Activated T-helper 17 cell treated with anti-CD3 and anti-CD28 coated beads, Interleukin-2, amount 50 U/mL, for 72 hours (primary cell): ENCODE measurements at regions not wholly inside any gene's neighbourhood (a gene's known extent, or its start where the extent isn't known, plus 50 kb on each side); places are given as distances from the start of the nearest gene placed in this dataset.

Experiments
- ATAC-seq: fragments of 150-1000 bp; cut with Tn5 transposase; replicated peaks from 2 replicates; pipeline ENCODE4 v1.10.0; 2021; ENCODE audit warnings: mild to moderate bottlenecking, moderate library complexity
- H3K27ac Mint-ChIP-seq: one replicate; pipeline ENCODE4 v1.8.0; 2022; ENCODE audit warnings: mixed read lengths
- H3K27me3 Mint-ChIP-seq: one replicate; pipeline ENCODE4 v1.8.0; 2022; ENCODE audit warnings: mixed read lengths
- H3K36me3 Mint-ChIP-seq: one replicate; pipeline ENCODE4 v1.8.0; 2022; ENCODE audit warnings: low read depth, mild to moderate bottlenecking, mixed read lengths
- H3K4me1 Mint-ChIP-seq: one replicate; pipeline ENCODE4 v1.8.0; 2022; ENCODE audit warnings: mixed read lengths
- H3K4me3 Mint-ChIP-seq: one replicate; pipeline ENCODE4 v1.8.0; 2022; ENCODE audit warnings: mild to moderate bottlenecking, mixed read lengths
- H3K9me3 Mint-ChIP-seq: one replicate; pipeline ENCODE4 v1.8.0; 2022; ENCODE audit warnings: mixed read lengths

DNA sequence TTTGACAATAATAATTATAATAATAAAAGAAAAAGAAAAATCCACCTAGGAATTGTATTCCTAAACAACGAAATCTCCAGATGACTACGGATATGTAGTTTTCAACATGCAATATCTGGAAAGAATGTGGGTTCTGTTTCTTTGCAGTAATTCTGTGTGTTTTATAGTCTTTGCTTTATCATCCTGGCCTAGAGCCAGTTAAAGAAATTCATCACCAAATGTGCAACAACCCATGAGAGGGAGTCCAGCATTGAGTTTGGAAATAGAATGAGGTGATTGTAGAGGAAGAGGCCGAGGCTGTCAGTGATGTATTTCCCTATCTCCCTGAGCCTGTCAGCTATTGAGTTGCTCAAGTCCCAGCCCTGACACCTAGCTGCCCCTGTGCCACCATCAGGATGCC is 200.5 kb upstream of the DCN start:
- Mint-ChIP-seq H3K36me3 (no peaks in the 10 kb centered on the region), H3K27ac (no peak overlapping the region), H3K27me3 (peaks cover 6% of the 10 kb centered on the region), H3K4me3 (no peak overlapping the region), H3K4me1 (peaks cover 5% of the 10 kb centered on the region), H3K9me3 (no peaks in the 10 kb centered on the region)
- ATAC-seq = no peak

DNA sequence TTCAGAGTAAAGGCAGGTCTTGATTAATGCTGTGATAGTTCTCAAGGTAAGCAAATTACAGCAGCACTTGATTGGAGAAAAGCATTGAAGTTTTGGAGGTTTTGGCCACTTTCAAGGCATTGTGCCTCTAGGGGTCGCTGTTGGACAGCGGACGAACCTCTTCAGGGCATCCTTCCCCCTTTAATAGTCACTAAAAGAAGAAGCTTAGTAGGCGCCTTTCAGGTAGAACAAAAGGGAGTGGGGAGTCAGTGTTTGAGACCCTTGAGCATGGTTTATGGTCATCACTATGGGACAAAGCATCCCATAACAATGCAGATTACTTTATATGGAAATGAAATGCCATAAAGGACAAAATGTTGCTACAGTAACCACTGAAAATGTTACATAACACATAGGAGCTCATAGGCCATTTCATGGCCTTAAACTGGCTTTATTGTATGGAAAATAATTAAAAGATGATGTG is 199.5 kb upstream of the DCN start:
- Mint-ChIP-seq H3K4me1 (peaks cover 5% of the 10 kb centered on the region), H3K4me3 (peak overlapping the region; percentile 75), H3K9me3 (no peaks in the 10 kb centered on the region), H3K36me3 (no peaks in the 10 kb centered on the region), H3K27ac (peak overlapping the region; percentile 8), H3K27me3 (peaks cover 6% of the 10 kb centered on the region)
- peak; percentile 89 for ATAC-seq

DNA sequence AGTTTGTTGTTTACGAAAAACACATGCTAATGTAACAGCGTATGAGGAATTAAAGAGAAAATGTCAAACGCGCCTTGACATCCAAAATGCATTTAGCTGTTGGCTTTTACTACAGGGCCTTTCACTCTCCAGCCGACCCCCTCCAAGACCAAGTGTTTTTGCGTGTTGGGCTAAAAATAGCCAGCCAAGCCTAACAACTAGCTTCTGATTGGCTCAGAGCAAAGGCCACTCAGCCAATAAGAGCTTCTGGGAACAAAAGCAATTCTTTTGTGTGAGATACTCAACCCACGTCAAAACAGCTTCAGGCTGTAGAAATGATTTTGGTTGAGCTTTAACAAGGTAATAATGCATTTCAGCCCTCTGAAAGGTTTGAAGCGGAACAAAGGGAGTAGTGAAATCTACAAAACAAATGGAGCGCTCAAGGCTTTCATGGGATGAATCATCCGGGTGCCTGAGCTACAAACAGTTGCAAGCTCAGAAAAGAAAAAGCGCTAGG is 198.7 kb upstream of the DCN start:
- H3K9me3 Mint-ChIP-seq = no peaks in the 10 kb centered on the region
- no peaks in the 10 kb centered on the region for H3K36me3 Mint-ChIP-seq
- peaks cover 6% of the 10 kb centered on the region for H3K27me3 Mint-ChIP-seq
- peaks cover 5% of the 10 kb centered on the region for H3K4me1 Mint-ChIP-seq
- ATAC-seq = peak; percentile 69
- H3K27ac Mint-ChIP-seq = no peak overlapping the region
- peak overlapping the region; percentile 75 for H3K4me3 Mint-ChIP-seq

DNA sequence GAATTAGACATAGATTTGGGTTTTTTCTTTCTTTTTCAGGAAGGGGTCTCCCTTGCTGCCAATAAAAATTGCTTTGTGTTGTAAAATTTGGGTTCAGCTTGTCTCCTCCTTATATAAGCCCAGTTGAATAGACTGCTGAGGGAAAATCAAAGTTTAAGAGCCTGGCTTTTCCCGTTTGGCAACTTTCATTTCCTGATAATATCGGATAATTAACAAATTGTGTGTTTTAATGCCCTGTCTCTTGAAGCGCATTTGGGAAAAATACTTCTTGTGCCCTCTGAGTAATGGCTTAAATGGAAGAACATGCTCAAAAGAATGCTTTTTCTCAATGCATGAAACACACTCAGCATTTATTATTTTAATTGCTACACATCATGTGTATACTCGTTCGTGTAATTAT is 198.0 kb upstream of the DCN start:
- Mint-ChIP-seq H3K9me3 (no peaks in the 10 kb centered on the region), H3K4me3 (no peak overlapping the region)

DNA sequence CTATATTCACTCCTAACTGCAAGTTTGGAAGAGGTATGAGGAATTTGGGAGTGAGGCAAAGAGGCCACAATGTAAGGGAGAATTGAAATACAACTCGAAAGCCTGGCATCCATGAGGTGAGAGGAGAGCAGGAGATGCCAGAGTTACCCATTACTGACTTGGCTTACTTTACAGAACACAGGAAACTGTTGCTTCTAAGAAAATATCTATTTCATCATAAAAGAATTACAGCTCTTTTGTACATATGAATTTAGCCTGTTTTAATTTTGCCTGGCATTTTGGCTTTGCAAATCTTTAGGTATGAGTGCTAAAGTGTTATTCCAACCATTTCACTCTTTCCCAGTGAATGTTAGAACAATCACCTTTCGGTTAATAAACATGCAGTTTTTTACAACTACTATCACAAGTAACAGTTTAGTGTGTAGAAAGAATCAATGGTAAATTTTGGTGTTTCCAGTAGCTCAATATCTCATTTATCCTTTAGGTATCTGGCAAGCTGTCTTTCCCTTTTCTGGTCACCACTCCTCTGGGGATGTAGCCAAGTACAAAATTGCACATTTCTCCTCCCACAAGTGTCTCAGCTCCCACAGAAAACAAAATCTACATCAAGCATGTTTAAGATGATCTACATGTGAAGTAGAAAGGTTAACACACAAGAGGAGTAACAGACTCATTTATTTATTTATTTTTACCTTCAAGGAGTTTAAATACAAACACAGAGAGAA is 196.6 kb upstream of the DCN start:
- no peaks in the 10 kb centered on the region for H3K9me3 Mint-ChIP-seq
- no peak for ATAC-seq
- no peak overlapping the region for H3K4me3 Mint-ChIP-seq
- peaks cover 5% of the 10 kb centered on the region for H3K4me1 Mint-ChIP-seq
- peaks cover 6% of the 10 kb centered on the region for H3K27me3 Mint-ChIP-seq
- no peaks in the 10 kb centered on the region for H3K36me3 Mint-ChIP-seq
- H3K27ac Mint-ChIP-seq = no peak overlapping the region

More for the DNA sequence above, 198.0 kb upstream of the DCN start:
- no peak for ATAC-seq
- Mint-ChIP-seq H3K36me3 (no peaks in the 10 kb centered on the region), H3K27me3 (peaks cover 6% of the 10 kb centered on the region), H3K27ac (no peak overlapping the region), H3K4me1 (peaks cover 5% of the 10 kb centered on the region)

DNA sequence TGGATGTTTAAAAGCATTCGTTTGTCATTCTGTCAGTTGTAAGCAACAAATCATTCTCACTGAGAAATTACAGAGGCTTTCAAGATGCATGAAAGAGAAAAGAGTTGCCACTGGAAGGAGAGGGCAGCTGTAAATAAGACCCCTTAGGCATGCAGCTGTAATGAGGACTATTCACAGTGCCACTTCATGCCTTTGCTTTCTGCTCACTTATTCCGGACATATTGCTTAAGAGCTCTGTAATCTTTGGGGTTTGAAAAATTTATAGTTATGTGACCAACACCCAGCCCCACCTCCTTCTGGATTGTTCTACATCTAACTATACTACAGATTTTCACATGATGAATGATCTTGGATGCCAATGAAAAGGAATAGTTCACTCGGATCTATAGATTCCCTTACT is 194.8 kb upstream of the DCN start:
- H3K9me3 Mint-ChIP-seq = no peaks in the 10 kb centered on the region
- no peak for ATAC-seq
- H3K4me3 Mint-ChIP-seq = no peak overlapping the region
- no peaks in the 10 kb centered on the region for H3K36me3 Mint-ChIP-seq
- peaks cover 15% of the 10 kb centered on the region for H3K27me3 Mint-ChIP-seq
- H3K27ac Mint-ChIP-seq = no peak overlapping the region
- peaks cover 5% of the 10 kb centered on the region for H3K4me1 Mint-ChIP-seq

DNA sequence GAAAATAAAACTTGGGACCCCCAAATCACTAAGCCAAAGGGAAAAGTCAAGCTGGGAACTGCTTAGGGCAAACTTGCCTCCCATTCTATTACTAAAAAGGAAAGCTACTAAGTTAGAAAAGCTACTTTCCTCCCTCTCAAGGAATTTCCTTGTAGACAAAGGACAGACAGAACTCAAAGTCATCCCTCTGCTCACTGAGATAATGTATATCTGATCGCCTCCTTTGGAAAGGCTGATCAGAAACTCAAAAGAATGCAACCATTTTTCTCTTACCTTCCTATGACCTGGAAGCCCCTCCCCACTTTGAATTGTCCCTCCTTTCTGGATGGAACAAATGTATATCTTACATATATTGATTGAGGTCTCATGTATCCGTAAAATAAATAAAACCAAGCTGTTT is 190.5 kb upstream of the DCN start:
- H3K27me3 Mint-ChIP-seq = peaks cover 17% of the 10 kb centered on the region
- H3K27ac Mint-ChIP-seq = no peak overlapping the region
- H3K4me3 Mint-ChIP-seq = no peak overlapping the region
- no peaks in the 10 kb centered on the region for H3K4me1 Mint-ChIP-seq
- H3K36me3 Mint-ChIP-seq = no peaks in the 10 kb centered on the region
- H3K9me3 Mint-ChIP-seq = no peaks in the 10 kb centered on the region
- ATAC-seq = no peak

DNA sequence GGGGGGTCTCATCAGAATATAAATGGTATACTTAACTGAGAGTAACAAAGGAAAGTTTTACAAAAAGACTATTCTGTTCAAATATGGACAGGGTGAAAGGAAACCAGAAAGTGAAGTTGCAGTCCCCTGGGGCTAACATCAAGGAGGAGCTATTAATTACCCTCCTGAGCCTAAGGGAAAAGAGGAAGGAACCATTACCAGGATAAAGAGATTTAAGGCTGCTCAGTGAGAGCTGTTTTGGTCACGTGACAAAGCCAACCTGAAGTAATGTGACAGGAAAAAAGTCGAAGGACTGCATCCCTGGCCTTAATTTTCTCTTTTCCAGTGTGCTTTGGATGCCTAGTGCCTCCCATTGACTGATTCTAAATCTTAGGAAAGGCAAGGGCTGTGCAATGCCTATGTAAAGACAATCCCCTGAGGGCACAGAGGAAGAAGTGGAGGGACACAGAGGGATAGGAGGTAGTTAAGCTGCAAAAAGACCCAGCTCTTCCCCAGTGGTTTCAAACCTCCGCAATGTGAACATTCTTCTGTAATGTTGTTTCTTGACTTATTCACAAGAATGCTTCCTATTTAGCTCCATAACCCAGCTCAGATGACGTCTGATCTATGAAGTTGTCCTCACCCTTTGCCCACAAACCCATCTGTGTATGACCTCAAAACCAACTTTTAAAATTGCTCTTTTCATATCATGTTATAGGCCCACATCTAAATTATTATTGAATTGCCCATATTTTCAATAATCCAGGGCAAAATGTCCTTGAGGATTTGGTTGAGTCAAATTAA is 187.7 kb upstream of the DCN start:
- Mint-ChIP-seq H3K36me3 (no peaks in the 10 kb centered on the region), H3K9me3 (no peaks in the 10 kb centered on the region), H3K4me3 (no peak overlapping the region), H3K27me3 (peaks cover 19% of the 10 kb centered on the region), H3K4me1 (no peaks in the 10 kb centered on the region), H3K27ac (no peak overlapping the region)
- ATAC-seq = no peak

DNA sequence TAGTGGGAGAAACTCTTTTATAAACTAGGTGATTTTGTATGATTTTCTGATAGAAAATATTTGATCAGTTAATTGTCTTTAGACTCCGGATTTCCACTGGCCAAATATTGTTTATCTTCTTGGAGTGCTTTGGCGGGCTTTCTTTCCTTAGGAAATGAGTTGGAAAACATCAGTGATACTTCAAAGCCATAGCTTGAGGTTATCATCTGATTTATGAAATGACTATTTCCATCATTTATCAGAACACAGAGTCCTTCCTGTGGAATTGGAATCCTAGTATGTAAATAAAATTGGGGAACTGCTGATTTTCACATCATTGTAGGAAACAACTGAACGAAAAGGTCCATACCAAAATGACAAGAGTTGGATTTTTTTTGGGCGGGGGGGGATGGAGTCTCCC is 186.0 kb upstream of the DCN start:
- no peak for ATAC-seq
- H3K36me3 Mint-ChIP-seq = no peaks in the 10 kb centered on the region
- no peaks in the 10 kb centered on the region for H3K9me3 Mint-ChIP-seq
- H3K27me3 Mint-ChIP-seq = peaks cover 14% of the 10 kb centered on the region
- H3K4me3 Mint-ChIP-seq = no peak overlapping the region
- no peak overlapping the region for H3K27ac Mint-ChIP-seq
- no peaks in the 10 kb centered on the region for H3K4me1 Mint-ChIP-seq

DNA sequence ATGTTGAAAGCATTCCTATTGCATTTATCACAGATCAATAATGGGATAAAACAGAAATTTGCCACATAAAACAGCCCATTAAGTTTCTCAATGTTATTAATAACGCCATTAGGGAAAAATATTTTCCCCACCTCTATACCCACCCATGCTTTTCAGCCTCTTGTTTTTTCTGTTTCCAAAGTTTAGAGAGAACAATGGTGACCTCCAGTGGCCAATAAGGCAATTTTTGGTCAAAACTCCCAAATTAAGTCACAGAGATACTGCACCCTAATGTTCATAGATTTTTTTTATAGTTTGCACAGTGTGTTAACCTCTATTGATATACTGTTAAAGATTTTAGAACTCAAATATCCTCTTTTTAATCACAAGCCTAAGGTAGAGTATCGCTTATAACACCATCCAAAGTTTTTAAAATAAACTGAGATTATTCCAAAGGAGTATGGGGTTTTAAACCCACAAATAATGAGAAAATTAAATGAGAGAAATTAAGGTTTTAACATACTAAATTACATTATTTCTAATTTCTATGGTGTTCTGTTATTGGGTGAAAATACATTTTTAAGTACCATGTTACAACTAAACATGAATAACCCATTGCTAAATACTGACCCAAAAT is 184.7 kb upstream of the DCN start:
- H3K36me3 Mint-ChIP-seq = no peaks in the 10 kb centered on the region
- no peaks in the 10 kb centered on the region for H3K4me1 Mint-ChIP-seq
- no peaks in the 10 kb centered on the region for H3K9me3 Mint-ChIP-seq
- ATAC-seq = no peak
- H3K4me3 Mint-ChIP-seq = no peak overlapping the region
- no peak overlapping the region for H3K27ac Mint-ChIP-seq
- peaks cover 10% of the 10 kb centered on the region for H3K27me3 Mint-ChIP-seq

DNA sequence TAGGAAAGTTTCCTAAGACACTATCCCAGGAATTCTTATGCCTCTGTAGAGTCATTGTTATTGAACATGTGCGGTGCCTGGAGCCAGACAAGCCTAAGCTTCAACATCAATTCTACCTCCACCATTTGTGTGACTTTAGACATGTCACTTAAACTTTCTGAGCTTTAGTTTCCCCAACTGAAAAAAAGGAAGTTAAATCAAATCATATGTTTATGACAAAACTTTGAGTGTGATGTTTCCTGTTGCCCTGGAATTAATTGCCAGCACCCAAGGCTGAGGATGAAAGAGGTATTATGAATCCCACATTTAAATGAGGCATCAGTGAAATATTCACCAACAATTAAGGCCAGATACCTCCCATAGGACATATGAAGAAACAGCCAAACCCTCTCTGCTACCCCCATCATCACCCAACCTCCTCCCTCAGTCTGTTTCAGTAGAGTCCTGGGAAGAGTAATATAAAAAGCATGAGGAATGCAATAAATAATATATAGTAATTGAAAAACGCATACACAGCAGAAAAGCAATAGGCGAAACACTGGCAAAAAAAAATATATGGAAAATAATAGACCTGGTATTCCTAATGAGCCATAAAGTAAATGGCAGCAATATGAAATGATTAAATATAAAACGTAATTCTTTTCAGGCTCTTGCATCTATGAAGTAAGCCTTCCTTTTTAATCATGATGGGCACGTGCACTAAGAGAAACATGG is 182.0 kb upstream of the DCN start:
- Mint-ChIP-seq H3K27ac (no peak overlapping the region), H3K27me3 (peaks cover 8% of the 10 kb centered on the region), H3K4me3 (no peak overlapping the region), H3K36me3 (no peaks in the 10 kb centered on the region), H3K9me3 (no peaks in the 10 kb centered on the region), H3K4me1 (no peaks in the 10 kb centered on the region)
- no peak for ATAC-seq

DNA sequence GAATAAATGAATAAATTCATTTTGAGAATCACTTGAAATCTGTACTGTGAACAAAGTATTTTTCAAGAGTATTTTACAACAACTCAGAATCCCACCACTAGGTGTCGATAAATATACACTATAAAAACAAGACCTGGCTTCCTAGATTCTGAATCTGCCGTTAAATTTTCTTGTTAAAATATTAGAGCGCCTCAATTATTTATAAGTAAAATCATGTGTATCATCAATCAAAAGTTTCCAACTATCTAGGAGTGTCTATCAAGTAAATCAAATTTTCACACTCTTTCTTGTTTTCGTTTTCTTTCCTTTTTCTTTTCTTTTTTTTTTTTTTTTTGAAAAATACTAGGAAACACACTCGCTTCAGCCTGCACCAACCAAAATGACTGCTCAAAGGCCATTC is 179.2 kb upstream of the DCN start:
- Mint-ChIP-seq H3K4me3 (no peak overlapping the region), H3K27ac (no peak overlapping the region), H3K36me3 (no peaks in the 10 kb centered on the region), H3K9me3 (no peaks in the 10 kb centered on the region), H3K27me3 (peaks cover 6% of the 10 kb centered on the region), H3K4me1 (no peaks in the 10 kb centered on the region)
- ATAC-seq = no peak

DNA sequence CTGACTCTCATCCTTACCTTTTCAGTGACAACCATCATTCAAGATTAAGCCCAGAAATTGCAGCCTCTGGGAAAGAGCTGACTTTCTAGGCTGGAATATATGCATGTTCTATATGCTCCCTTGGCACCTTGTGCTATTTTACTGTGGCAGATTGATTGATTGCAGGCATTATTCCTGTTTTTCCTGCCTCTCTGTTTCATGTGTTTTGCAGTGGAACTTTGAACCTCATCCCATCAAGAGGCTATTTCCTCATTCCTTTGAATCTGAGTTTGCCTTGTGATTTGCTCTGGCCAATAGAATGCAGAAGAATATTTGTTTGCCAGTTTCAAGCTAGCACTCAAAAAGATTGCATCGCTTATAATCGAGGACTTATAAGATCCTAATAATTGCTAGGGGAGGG is 174.8 kb upstream of the DCN start:
- no peak overlapping the region for H3K27ac Mint-ChIP-seq
- no peaks in the 10 kb centered on the region for H3K9me3 Mint-ChIP-seq
- no peaks in the 10 kb centered on the region for H3K36me3 Mint-ChIP-seq
- ATAC-seq = no peak
- H3K4me1 Mint-ChIP-seq = no peaks in the 10 kb centered on the region
- H3K4me3 Mint-ChIP-seq = no peak overlapping the region
- H3K27me3 Mint-ChIP-seq = peaks cover 11% of the 10 kb centered on the region

DNA sequence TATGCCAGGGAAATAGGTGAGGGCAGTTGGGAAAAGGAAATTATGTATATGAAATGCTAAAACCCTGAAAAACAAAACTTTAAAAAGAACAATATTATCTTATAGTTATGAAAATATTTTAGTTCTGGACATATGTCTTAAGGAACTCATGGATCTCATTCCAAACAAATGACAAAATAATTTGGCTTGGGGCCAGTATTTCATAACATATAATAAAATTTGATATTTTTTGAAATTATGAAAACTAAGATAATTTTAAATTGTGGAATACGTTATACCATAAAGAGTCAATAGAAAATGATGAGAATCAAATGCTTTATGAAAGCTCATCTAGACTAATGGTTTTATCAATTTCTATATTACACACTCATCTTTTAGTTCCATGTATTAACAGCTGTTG is 173.8 kb upstream of the DCN start:
- Mint-ChIP-seq H3K27me3 (peaks cover 11% of the 10 kb centered on the region), H3K4me3 (no peak overlapping the region), H3K9me3 (no peaks in the 10 kb centered on the region), H3K4me1 (no peaks in the 10 kb centered on the region), H3K36me3 (no peaks in the 10 kb centered on the region), H3K27ac (no peak overlapping the region)
- ATAC-seq = no peak
